Mucosa of descending colon (tissue), 3 donors: ENCODE measurements at regions not wholly inside any gene's neighbourhood (a gene's known extent, or its start where the extent isn't known, plus 50 kb on each side); places are given as distances from the start of the nearest gene placed in this dataset.

Experiments used
- ATAC-seq: fragments of 200-7000 bp; cut with Tn5 transposase; one replicate; pipeline ENCODE4 v1.9.1; 2020; ENCODE audit warnings: mild to moderate bottlenecking, moderate library complexity
- DNase-seq, 3 donors: peaks; one replicate each; pipeline ENCODE4 v3.0.0-alpha.2; 2020
- H3K36me3 ChIP-seq: fragments of 200-600 bp; one replicate; pipeline ENCODE4 v1.8.0; 2021; ENCODE audit warnings: low read depth, mild to moderate bottlenecking
- H3K4me1 ChIP-seq: fragments of 200-600 bp; one replicate; pipeline ENCODE4 v1.8.0; 2021; ENCODE audit warnings: low read depth, mild to moderate bottlenecking
- H3K4me3 ChIP-seq: fragments of 200-600 bp; one replicate; pipeline ENCODE4 v1.8.0; 2021; ENCODE audit warnings: mild to moderate bottlenecking
- H3K9me3 ChIP-seq: fragments of 200-600 bp; one replicate; pipeline ENCODE4 v1.8.0; 2021; ENCODE audit warnings: mild to moderate bottlenecking
- CTCF ChIP-seq: fragments of 200-600 bp; IDR thresholded peaks from one replicate; pipeline ENCODE4 v1.8.0; 2022; ENCODE audit warnings: antibody characterized with exemption, mild to moderate bottlenecking
- intact Hi-C, 2 donors: fragments of 100-400 bp; cut with DNase I in 1 of 2; cut with micrococcal nuclease in 1 of 2; formaldehyde crosslinking; loops; one replicate each; pipeline versions ENCODE4 v1.11.0 to v1.11.1; 2022; cut with DNase I, micrococcal nuclease
- donor health status: DM: no; HTN: no; CAD: no; lungs with moderate emphysema.
- donor health status: DM: no; HTN: no; CAD: no.
- donor health status: DM: no; HTN: yes; CAD: no.

GRCh38 chr2:105674859-105675541 lies 69.7 kb upstream of the NCK2 start:
- Histone ChIP-seq H3K9me3 (no peaks in the 10 kb centered on the region), H3K4me3 (no peak overlapping the region), H3K36me3 (no peaks in the 10 kb centered on the region), H3K4me1 (no peaks in the 10 kb centered on the region)
- DNase-seq = no peak
- TF ChIP-seq CTCF = no peak
- ATAC-seq = no peak
- intact Hi-C loops = no loop called here

GRCh38 chr2:105674401-105674800 lies 70.3 kb upstream of the NCK2 start:
- Histone ChIP-seq H3K9me3 (no peaks in the 10 kb centered on the region), H3K4me3 (no peak overlapping the region), H3K4me1 (no peaks in the 10 kb centered on the region), H3K36me3 (no peaks in the 10 kb centered on the region)
- ATAC-seq (no peak), DNase-seq (no peak)
- no peak for TF ChIP-seq CTCF
- intact Hi-C loops = no loop called here

GRCh38 chr2:105671156-105671555 lies 73.6 kb upstream of the NCK2 start:
- Histone ChIP-seq H3K4me1 (no peaks in the 10 kb centered on the region), H3K36me3 (no peaks in the 10 kb centered on the region), H3K4me3 (no peak overlapping the region), H3K9me3 (peaks cover under 1% of the 10 kb centered on the region)
- intact Hi-C loops = no loop called here
- TF ChIP-seq CTCF = no peak
- DNase-seq = no peak
- no peak for ATAC-seq

- Histone ChIP-seq H3K4me3 (no peak overlapping the region), H3K36me3 (no peaks in the 10 kb centered on the region), H3K4me1 (no peaks in the 10 kb centered on the region), H3K9me3 (peaks cover 11% of the 10 kb centered on the region)
- no peak for ATAC-seq
- no peak for TF ChIP-seq CTCF
- intact Hi-C loops = no loop called here
- DNase-seq = no peak
These were observed 75.3 kb upstream of the NCK2 start for GRCh38 chr2:105669384-105669891.

- no peak for TF ChIP-seq CTCF
- H3K36me3 ChIP-seq = no peaks in the 10 kb centered on the region
- ATAC-seq (no peak), DNase-seq (no peak)
- no peak overlapping the region for H3K4me3 ChIP-seq
- no peaks in the 10 kb centered on the region for H3K4me1 ChIP-seq
- intact Hi-C loops = no loop called here
- peaks cover 14% of the 10 kb centered on the region for H3K9me3 ChIP-seq
These were observed 79.2 kb upstream of the NCK2 start for GRCh38 chr2:105665480-105665879.
